ENCODE measurements at regions not wholly inside any gene's neighbourhood (a gene's known extent, or its start where the extent isn't known, plus 50 kb on each side); places are given as distances from the start of the nearest gene placed in this dataset.

DNA sequence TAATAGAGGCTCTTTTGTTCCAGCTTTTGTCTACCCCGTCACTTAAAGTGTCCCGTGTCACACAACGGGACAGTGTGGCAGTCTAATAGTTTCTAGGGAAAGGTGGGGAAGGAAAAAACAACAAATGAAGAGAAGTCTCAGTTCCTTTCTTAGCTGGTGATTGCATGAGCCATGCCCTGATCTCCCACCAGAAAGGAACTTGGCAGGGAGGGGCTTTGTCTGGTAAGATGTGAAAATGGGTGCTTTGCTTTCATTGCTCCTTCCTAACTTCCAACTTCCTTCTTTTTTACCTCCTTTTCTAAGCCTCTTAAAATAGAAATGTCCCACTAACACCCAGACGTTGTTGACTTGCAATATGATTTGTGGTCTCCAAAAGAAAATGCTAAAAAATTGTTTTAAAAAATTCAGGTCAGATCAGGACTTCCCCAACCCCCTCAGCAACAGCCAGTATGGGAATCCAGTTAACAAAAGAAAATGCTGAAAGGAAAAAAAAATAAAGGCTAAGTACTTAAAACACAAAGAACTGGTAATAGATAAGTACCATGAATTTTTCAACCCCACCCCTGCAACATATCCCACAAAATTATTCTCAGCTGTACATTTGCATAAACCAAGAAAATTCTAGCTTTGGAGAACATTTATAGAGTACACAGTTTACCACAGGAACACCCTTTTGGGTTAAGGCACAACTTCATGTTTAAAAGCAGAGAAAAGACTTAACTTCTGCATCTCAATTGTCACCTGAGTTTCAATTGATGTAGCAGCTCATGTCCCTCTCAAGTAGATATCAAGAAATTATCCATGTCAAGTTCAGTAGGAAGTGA lies 106.2 kb downstream of the NIBAN1 start:
- no peak for DNase-seq
- intact Hi-C loops (cut with DNase I): no loop called here
- TF ChIP-seq, protein P1, sequence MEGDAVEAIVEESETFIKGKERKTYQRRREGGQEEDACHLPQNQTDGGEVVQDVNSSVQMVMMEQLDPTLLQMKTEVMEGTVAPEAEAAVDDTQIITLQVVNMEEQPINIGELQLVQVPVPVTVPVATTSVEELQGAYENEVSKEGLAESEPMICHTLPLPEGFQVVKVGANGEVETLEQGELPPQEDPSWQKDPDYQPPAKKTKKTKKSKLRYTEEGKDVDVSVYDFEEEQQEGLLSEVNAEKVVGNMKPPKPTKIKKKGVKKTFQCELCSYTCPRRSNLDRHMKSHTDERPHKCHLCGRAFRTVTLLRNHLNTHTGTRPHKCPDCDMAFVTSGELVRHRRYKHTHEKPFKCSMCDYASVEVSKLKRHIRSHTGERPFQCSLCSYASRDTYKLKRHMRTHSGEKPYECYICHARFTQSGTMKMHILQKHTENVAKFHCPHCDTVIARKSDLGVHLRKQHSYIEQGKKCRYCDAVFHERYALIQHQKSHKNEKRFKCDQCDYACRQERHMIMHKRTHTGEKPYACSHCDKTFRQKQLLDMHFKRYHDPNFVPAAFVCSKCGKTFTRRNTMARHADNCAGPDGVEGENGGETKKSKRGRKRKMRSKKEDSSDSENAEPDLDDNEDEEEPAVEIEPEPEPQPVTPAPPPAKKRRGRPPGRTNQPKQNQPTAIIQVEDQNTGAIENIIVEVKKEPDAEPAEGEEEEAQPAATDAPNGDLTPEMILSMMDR (IDR thresholded peaks at IDR 0.05): no peak

DNA sequence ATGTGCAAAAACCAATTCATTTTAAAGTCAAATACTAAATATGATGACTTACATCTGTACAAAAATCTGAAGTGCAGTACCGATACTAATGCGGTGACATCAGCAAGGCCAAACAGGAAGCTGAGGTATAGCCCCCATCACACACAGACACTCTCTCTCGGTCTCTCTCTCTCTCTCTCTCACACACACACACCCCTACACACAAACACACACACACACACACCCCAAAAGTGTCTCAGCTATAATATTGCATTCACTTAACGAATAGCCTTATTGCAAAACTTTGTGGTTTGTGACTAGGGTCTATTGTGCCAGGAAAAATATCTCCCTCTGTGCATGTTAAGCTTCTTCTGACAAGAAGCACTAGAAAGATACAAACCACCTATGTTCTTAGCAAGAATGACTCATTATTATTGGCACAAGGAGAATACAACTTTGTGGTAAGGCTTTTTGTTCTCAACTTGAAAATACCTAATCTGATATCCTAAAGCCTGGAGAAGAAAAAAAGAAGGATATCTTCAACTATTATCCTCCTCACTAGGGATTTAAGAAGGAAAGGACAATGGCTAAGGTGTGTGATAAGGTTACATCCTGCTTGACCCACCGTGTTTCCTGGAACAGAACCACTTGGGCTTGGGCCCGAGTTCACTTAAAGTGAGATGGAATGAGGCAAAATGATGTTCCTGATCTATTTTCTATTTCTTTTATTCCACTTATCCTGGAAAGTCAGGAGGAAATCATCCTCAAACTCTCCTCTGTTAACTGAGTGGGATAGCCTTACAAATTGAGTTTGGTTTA lies 107.1 kb downstream of the NIBAN1 start:
- intact Hi-C loops (cut with DNase I): no loop called here
- Histone ChIP-seq H3K9me3 (no peaks in the 10 kb centered on the region), H3K36me3 (no peaks in the 10 kb centered on the region), H3K4me3 (no peak overlapping the region), H3K4me1 (no peaks in the 10 kb centered on the region), H3K27ac (no peak overlapping the region), H3K9ac (ENCODE audit: low read depth in 2 of 2, low read length in 2 of 2) (no peak overlapping the region), H3K27me3 (no peaks in the 10 kb centered on the region)
- TF ChIP-seq, protein P1 (IDR thresholded peaks at IDR 0.05): no peak
- DNase-seq: no peak

More for the DNA sequence above, 106.2 kb downstream of the NIBAN1 start:
- Histone ChIP-seq H3K4me3 (no peak overlapping the region), H3K27me3 (no peaks in the 10 kb centered on the region), H3K27ac (no peak overlapping the region), H3K9ac (ENCODE audit: low read depth in 2 of 2, low read length in 2 of 2) (no peak overlapping the region), H3K9me3 (no peaks in the 10 kb centered on the region), H3K36me3 (no peaks in the 10 kb centered on the region), H3K4me1 (no peaks in the 10 kb centered on the region)

DNA sequence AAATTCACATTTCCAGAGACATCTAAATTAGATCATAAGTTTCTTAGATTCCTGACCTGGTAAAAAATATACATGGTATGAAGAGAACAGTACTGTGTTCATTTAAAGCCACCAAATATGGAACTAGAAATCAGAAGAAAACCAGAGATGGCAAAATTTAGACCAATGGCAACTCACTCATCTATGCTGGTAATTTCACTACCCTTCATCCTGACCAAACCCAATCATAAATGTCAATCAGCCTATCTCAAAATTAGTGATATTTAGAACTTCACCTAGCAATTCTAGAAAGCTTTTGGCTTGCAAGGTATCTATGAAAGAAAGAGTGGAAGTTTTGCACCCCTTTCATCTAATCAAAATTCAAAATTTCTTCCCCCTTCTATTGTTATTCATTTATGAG lies 107.7 kb downstream of the NIBAN1 start:
- Histone ChIP-seq H3K27ac (no peak overlapping the region), H3K4me3 (no peak overlapping the region), H3K9ac (ENCODE audit: low read depth in 2 of 2, low read length in 2 of 2) (no peak overlapping the region), H3K4me1 (no peaks in the 10 kb centered on the region), H3K9me3 (no peaks in the 10 kb centered on the region), H3K36me3 (no peaks in the 10 kb centered on the region), H3K27me3 (no peaks in the 10 kb centered on the region)
- intact Hi-C loops (cut with DNase I): no loop called here
- no peak for DNase-seq
- TF ChIP-seq, protein P1 (IDR thresholded peaks at IDR 0.05): no peak

DNA sequence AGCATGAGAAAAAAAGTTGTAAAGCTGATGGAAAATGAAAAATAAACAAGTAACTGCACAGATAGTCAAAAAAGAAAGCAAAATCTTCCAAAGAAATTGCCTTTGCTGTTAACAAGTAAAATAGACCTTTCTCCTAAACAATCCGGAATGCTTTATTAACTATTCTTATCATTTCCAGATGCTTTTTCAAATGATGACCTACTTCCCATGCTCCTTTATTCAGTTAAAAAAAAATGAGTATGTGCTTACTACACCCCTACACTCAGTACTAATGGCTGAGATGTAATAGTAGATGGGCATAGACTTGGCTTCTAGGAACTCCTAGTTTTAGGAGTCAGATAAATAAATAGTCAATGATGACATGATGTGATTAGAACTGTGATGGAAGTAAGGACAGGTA lies 108.5 kb downstream of the NIBAN1 start:
- Histone ChIP-seq H3K9ac (ENCODE audit: low read depth in 2 of 2, low read length in 2 of 2) (no peak overlapping the region), H3K27ac (no peak overlapping the region), H3K36me3 (no peaks in the 10 kb centered on the region), H3K9me3 (no peaks in the 10 kb centered on the region), H3K27me3 (no peaks in the 10 kb centered on the region), H3K4me1 (no peaks in the 10 kb centered on the region), H3K4me3 (no peak overlapping the region)
- intact Hi-C loops (cut with DNase I): no loop called here
- TF ChIP-seq, protein P1 (IDR thresholded peaks at IDR 0.05): no peak
- no peak for DNase-seq

DNA sequence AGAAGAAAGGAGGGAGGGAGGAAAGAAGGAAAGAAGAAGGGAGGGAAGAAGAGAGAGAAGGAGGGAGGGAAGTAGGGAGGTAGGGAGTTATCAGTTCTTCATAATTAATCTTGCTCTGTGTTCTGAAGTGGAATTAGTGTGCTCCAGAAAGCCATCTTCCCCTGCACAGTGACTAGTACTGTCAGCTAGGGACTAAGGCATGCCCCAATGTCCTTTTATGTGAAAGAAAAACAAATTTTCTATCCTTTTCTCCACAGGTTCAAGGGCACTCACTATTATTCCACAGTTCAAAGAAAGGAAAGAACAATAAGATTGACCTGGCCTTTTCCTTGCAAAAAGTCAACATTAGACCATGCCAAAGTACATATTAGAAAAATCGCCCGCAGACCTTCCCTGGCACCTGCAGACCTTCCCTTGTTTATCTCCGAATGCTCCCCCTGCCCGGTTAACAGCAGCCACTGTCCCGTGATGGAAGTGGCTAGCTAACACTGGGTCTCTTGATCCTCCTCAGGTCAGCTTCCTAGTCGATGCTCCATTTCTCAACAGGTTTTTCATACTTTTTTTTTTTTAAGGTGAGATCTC lies 107.2 kb upstream of the EDEM3 start:
- Histone ChIP-seq H3K36me3 (no peaks in the 10 kb centered on the region), H3K9ac (ENCODE audit: low read depth in 2 of 2, low read length in 2 of 2) (no peak overlapping the region), H3K27ac (no peak overlapping the region), H3K4me3 (no peak overlapping the region), H3K4me1 (no peaks in the 10 kb centered on the region), H3K9me3 (no peaks in the 10 kb centered on the region), H3K27me3 (no peaks in the 10 kb centered on the region)
- TF ChIP-seq, protein P1 (IDR thresholded peaks at IDR 0.05): no peak
- intact Hi-C loops (cut with DNase I): no loop called here
- no peak for DNase-seq
